Body of pancreas (tissue), 4 donors: ENCODE measurements at regions not wholly inside any gene's neighbourhood (a gene's known extent, or its start where the extent isn't known, plus 50 kb on each side); places are given as distances from the start of the nearest gene placed in this dataset.

Experiments
- POLR2A ChIP-seq, 3 donors: fragments of 450-650 bp; IDR thresholded peaks; one replicate each; pipeline ENCODE4 v1.6.1; 2016; ENCODE audit warnings: antibody characterized with exemption in 3 of 3, mild to moderate bottlenecking in 2 of 3
- TF ChIP-seq, protein P1 (sequence below), 7 experiments: fragments of 450-650 bp in 4 of 7; fragments of 200-600 bp in 3 of 7; sonication (generic) in 3 of 7; IDR thresholded peaks; one replicate each; pipeline ENCODE4 v1.5.1; 2016 to 2019; ENCODE audit warnings: antibody characterized with exemption in 7 of 7

DNA sequence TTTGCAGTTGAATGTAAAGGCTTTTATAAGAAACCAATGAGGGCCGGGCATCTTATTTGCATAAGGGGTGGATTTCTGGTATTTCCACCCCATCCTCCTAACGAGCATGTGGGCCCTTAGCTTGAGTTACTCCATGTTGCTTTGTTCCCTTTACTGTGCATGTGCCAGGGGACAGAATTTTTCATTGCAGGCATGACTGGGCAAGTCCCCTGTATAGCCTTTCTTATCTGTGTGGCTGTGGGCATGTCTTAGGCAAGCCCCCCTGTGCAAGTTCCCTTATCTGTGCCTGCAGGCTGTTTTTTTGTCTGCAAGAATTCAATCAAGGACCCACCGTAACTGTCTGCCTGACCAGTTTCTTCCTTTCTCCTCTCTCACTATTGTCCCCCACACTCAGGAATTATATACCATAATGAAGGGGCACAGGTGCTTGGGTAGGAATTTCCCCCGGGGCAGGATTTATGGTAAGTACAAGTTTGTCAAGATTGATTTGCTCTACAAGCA, 152.2 kb upstream of the CNOT2 start:
- TF ChIP-seq POLR2A (IDR thresholded peaks at IDR 0.05) = no peak
- TF ChIP-seq, protein P1, sequence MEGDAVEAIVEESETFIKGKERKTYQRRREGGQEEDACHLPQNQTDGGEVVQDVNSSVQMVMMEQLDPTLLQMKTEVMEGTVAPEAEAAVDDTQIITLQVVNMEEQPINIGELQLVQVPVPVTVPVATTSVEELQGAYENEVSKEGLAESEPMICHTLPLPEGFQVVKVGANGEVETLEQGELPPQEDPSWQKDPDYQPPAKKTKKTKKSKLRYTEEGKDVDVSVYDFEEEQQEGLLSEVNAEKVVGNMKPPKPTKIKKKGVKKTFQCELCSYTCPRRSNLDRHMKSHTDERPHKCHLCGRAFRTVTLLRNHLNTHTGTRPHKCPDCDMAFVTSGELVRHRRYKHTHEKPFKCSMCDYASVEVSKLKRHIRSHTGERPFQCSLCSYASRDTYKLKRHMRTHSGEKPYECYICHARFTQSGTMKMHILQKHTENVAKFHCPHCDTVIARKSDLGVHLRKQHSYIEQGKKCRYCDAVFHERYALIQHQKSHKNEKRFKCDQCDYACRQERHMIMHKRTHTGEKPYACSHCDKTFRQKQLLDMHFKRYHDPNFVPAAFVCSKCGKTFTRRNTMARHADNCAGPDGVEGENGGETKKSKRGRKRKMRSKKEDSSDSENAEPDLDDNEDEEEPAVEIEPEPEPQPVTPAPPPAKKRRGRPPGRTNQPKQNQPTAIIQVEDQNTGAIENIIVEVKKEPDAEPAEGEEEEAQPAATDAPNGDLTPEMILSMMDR (IDR thresholded peaks at IDR 0.05) = no peak
